ENCODE measurements at regions not wholly inside any gene's neighbourhood (a gene's known extent, or its start where the extent isn't known, plus 50 kb on each side); places are given as distances from the start of the nearest gene placed in this dataset.

- TF ChIP-seq CTCF (IDR thresholded peaks at IDR 0.05 in 4 of 5, conservative IDR thresholded peaks at IDR 0.05 in 1 of 5): no peak
- no peak for TF ChIP-seq POLR2A (IDR thresholded peaks at IDR 0.05)
Measured at GRCh38 chr4:148632476-148632875, 190.3 kb upstream of the NR3C2 start.

Measured in gastrocnemius medialis (tissue), 4 donors.